H1 (cell line): ENCODE measurements at regions not wholly inside any gene's neighbourhood (a gene's known extent, or its start where the extent isn't known, plus 50 kb on each side); places are given as distances from the start of the nearest gene placed in this dataset.

Experiments used
- CTCF ChIA-PET: fragments of 300-600 bp; sonication (Branson Sonifier 250); formaldehyde crosslinking; loops from one replicate; lab custom pipeline; 2021; ENCODE audit not compliant: partially characterized antibody; lab: Charles Lee
- POLR2A ChIA-PET: fragments of 300-600 bp; sonication (Branson Sonifier 250); formaldehyde crosslinking; loops from one replicate; lab custom pipeline; 2021; ENCODE audit warnings: inconsistent platforms; ENCODE audit not compliant: partially characterized antibody; lab: Charles Lee
- DNase-seq, 2 experiments: peaks; one replicate each; pipeline versions ENCODE4 v3.0.0 to v3.0.0-alpha.2; 2010 to 2022; ENCODE audit warnings: low spot score in 2 of 2, low read depth in 1 of 2, mixed read lengths in 1 of 2
- FAIRE-seq: peaks from 2 replicates; lab custom pipeline; 2011; peaks lifted over from hg19 to GRCh38; lab: Jason Lieb, UNC
- H2AFZ ChIP-seq: 2 replicates; pipeline ENCODE4 v1.8.1; 2012; ENCODE audit warnings: low read length, inconsistent platforms
- H2AK5ac ChIP-seq: 2 replicates; pipeline ENCODE4 v1.6.1; 2013; ENCODE audit warnings: low read depth, low read length
- H2BK120ac ChIP-seq: replicated peaks from 2 replicates; pipeline ENCODE3; 2013; ENCODE audit warnings: low read depth, low read length, inconsistent platforms
- H2BK12ac ChIP-seq: 2 replicates; pipeline ENCODE4 v1.6.1; 2013; ENCODE audit warnings: low read depth, low read length
- H2BK15ac ChIP-seq: 2 replicates; pipeline ENCODE4 v1.6.1; 2013; ENCODE audit warnings: low read length
- H2BK20ac ChIP-seq: 2 replicates; pipeline ENCODE4 v1.6.1; 2013; ENCODE audit warnings: low read length
- H2BK5ac ChIP-seq: 2 replicates; pipeline ENCODE4 v1.6.1; 2013; ENCODE audit warnings: low read depth, low read length
- H3K14ac ChIP-seq: 2 replicates; pipeline ENCODE4 v1.6.1; 2013; ENCODE audit warnings: inconsistent platforms; ENCODE audit not compliant: insufficient read length
- H3K18ac ChIP-seq: 2 replicates; pipeline ENCODE4 v1.6.1; 2013; ENCODE audit warnings: low read length; ENCODE audit errors: extremely low read depth
- H3K23ac ChIP-seq: 2 replicates; pipeline ENCODE4 v1.6.1; 2013; ENCODE audit warnings: inconsistent platforms; ENCODE audit not compliant: insufficient read length
- H3K23me2 ChIP-seq: 2 replicates; pipeline ENCODE4 v1.6.1; 2013; ENCODE audit warnings: low read depth, low read length
- H3K27ac ChIP-seq: 2 replicates; pipeline ENCODE4 v1.6.1; 2011; ENCODE audit warnings: low read depth, low read length, inconsistent platforms
- H3K27me3 ChIP-seq, 4 experiments: replicated peaks in 1 of 4; 1 replicate in 1 of 4; 2 replicates in 3 of 4; pipeline versions ENCODE4 v1.6.1 to v1.8.1; 2011 to 2013; ENCODE audit warnings: low read length in 3 of 4, mild to moderate bottlenecking in 3 of 4, inconsistent platforms in 2 of 4, mixed read lengths in 2 of 4, moderate library complexity in 1 of 4; ENCODE audit not compliant: control insufficient read depth in 3 of 4, insufficient read depth in 3 of 4; ENCODE audit errors: extremely low read depth in 1 of 4
- H3K36me3 ChIP-seq, 4 experiments: 2 replicates each; pipeline versions ENCODE4 v1.6.1 to v1.8.1; 2011 to 2013; ENCODE audit warnings: mild to moderate bottlenecking in 4 of 4, low read length in 3 of 4, moderate library complexity in 2 of 4, control low read depth in 1 of 4, inconsistent platforms in 1 of 4; ENCODE audit not compliant: insufficient read depth in 4 of 4, control insufficient read depth in 2 of 4
- H3K4ac ChIP-seq: replicated peaks from 2 replicates; pipeline ENCODE3; 2013; ENCODE audit warnings: low read length, low read depth, mixed read lengths, inconsistent platforms; ENCODE audit not compliant: insufficient read length
- H3K4me1 ChIP-seq, 4 experiments: replicated peaks in 1 of 4; 1 replicate in 1 of 4; 2 replicates in 3 of 4; pipeline versions ENCODE4 v1.6.1 to v1.8.1; 2011 to 2013; ENCODE audit warnings: low read length in 3 of 4, inconsistent platforms in 2 of 4, mixed read lengths in 1 of 4; ENCODE audit not compliant: insufficient read depth in 4 of 4, control insufficient read depth in 3 of 4
- H3K4me2 ChIP-seq, 2 experiments: 2 replicates each; pipeline versions ENCODE4 v1.6.1 to v1.8.1; 2011 to 2013; ENCODE audit warnings: low read depth in 2 of 2, low read length in 2 of 2, control low read depth in 1 of 2, inconsistent platforms in 1 of 2, mild to moderate bottlenecking in 1 of 2; ENCODE audit not compliant: insufficient read depth in 1 of 2
- H3K4me3 ChIP-seq, 4 experiments: fragments of 200-600, 300-600 bp in 1 of 4; sonication (generic), shearing (Covaris generic), sonication (Bioruptor Twin) in 1 of 4; 2 replicates each; pipeline versions ENCODE4 v1.5.1 to v1.8.1; 2011 to 2016; ENCODE audit warnings: low read length in 4 of 4, low read depth in 3 of 4, control low read depth in 2 of 4, inconsistent platforms in 2 of 4, mild to moderate bottlenecking in 2 of 4, mixed read lengths in 1 of 4, moderate library complexity in 1 of 4; ENCODE audit not compliant: insufficient read depth in 2 of 4; ENCODE audit errors: extremely low read depth in 1 of 4
- H3K56ac ChIP-seq: replicated peaks from 2 replicates; pipeline ENCODE3; 2013; ENCODE audit warnings: low read depth, mild to moderate bottlenecking, mixed read lengths, low read length, inconsistent platforms; ENCODE audit not compliant: insufficient read length
- H3K79me1 ChIP-seq: 2 replicates; pipeline ENCODE4 v1.6.1; 2013; ENCODE audit warnings: low read depth, low read length, control low read depth
- H3K79me2 ChIP-seq, 2 experiments: 2 replicates each; pipeline versions ENCODE4 v1.6.1 to v1.8.1; 2012 to 2013; ENCODE audit warnings: low read length in 2 of 2, mild to moderate bottlenecking in 2 of 2, inconsistent platforms in 1 of 2; ENCODE audit not compliant: insufficient read depth in 2 of 2, control insufficient read depth in 1 of 2
- H3K9ac ChIP-seq, 4 experiments: replicated peaks in 1 of 4; 1 replicate in 1 of 4; 2 replicates in 3 of 4; pipeline versions ENCODE4 v1.6.1 to v1.8.1; 2011 to 2013; ENCODE audit warnings: low read depth in 3 of 4, low read length in 3 of 4, control low read depth in 2 of 4, mild to moderate bottlenecking in 2 of 4, moderate library complexity in 2 of 4, inconsistent platforms in 1 of 4; ENCODE audit errors: extremely low read depth in 1 of 4
- H3K9me3 ChIP-seq, 2 experiments: 2 replicates each; pipeline versions ENCODE4 v1.6.1 to v1.8.1; 2012 to 2013; ENCODE audit warnings: mild to moderate bottlenecking in 2 of 2, moderate library complexity in 2 of 2, control low read depth in 1 of 2, inconsistent platforms in 1 of 2, low read depth in 1 of 2, low read length in 1 of 2, mixed read lengths in 1 of 2; ENCODE audit not compliant: insufficient read depth in 2 of 2
- H4K20me1 ChIP-seq, 2 experiments: replicated peaks in 1 of 2; 2 replicates each; pipeline versions ENCODE3 to v1.8.1; 2011 to 2013; ENCODE audit warnings: inconsistent platforms in 2 of 2, low read length in 2 of 2, mild to moderate bottlenecking in 1 of 2; ENCODE audit not compliant: insufficient read depth in 2 of 2, control insufficient read depth in 1 of 2
- H4K5ac ChIP-seq: 2 replicates; pipeline ENCODE4 v1.6.1; 2013; ENCODE audit warnings: low read length, low read depth, mixed read lengths, inconsistent platforms; ENCODE audit not compliant: insufficient read length
- H4K8ac ChIP-seq: 2 replicates; pipeline ENCODE4 v1.8.0; 2013; ENCODE audit warnings: mild to moderate bottlenecking, moderate library complexity, low read length, inconsistent platforms; ENCODE audit not compliant: insufficient read depth; ENCODE audit errors: extremely low read depth
- H4K91ac ChIP-seq: replicated peaks from 2 replicates; pipeline ENCODE3; 2013; ENCODE audit warnings: low read length, mixed read lengths, inconsistent platforms; ENCODE audit not compliant: insufficient read length
- CBX5 ChIP-seq: fragments of 300-800, 300-1000 bp; sonication (generic); IDR thresholded peaks from 2 replicates; pipeline ENCODE4 v1.7.1; 2016; ENCODE audit warnings: antibody characterized with exemption, low read length, low read depth
- KDM4A ChIP-seq: IDR thresholded peaks from one replicate; pipeline ENCODE4 v1.7.1; 2012; ENCODE audit warnings: low read depth, mild to moderate bottlenecking, moderate library complexity, low read length, inconsistent platforms; ENCODE audit not compliant: severe bottlenecking
- SP2 ChIP-seq: IDR thresholded peaks from 2 replicates; pipeline ENCODE4 v1.6.1; 2012; ENCODE audit warnings: mild to moderate bottlenecking, low read length, inconsistent platforms
- WGBS, 2 experiments: shearing (Covaris generic) in 1 of 2; methylation state at CpG; one replicate each; pipeline versions ENCODE4 v1.1.6 to v1.1.7; 2013 to 2015; ENCODE audit warnings: low lambda C conversion rate in 2 of 2, mixed read lengths in 2 of 2, inconsistent platforms in 1 of 2, low coverage in 1 of 2, missing lambda C conversion rate in 1 of 2; ENCODE audit not compliant: insufficient replicate concordance in 2 of 2, insufficient coverage in 1 of 2, insufficient read length in 1 of 2; ENCODE audit errors: extremely low coverage in 1 of 2, missing lambda C conversion rate in 1 of 2; 5-methylcytosine and 5-hydroxymethylcytosine counted together

- ChIA-PET POLR2A (no interaction called here), CTCF (no interaction called here)
- Histone ChIP-seq H3K9ac (no peak overlapping the region), H3K4me1 (no peaks in the 10 kb centered on the region), H2AFZ (no peak overlapping the region), H2BK20ac (no peak overlapping the region), H3K79me2 (no peaks in the 10 kb centered on the region), H3K27ac (no peak overlapping the region), H3K4ac (no peak overlapping the region), H3K23ac (no peak overlapping the region), H4K5ac (no peak overlapping the region), H3K56ac (no peak overlapping the region), H3K27me3 (no peaks in the 10 kb centered on the region), H2BK120ac (no peak overlapping the region), H4K91ac (no peak overlapping the region), H2BK12ac (no peak overlapping the region), H2BK15ac (no peak overlapping the region), H3K4me3 (no peak overlapping the region), H4K8ac (no peak overlapping the region), H3K36me3 (no peaks in the 10 kb centered on the region), H3K18ac (no peak overlapping the region), H3K14ac (no peak overlapping the region), H2AK5ac (no peak overlapping the region), H2BK5ac (no peak overlapping the region), H3K9me3 (no peaks in the 10 kb centered on the region), H3K4me2 (no peak overlapping the region), H4K20me1 (no peaks in the 10 kb centered on the region), H3K23me2 (no peaks in the 10 kb centered on the region; the same call in 1 of the 2 replicates), H3K79me1 (no peaks in the 10 kb centered on the region)
- DNase-seq (no peak), FAIRE-seq (no peak)
- TF ChIP-seq KDM4A (no peak), CBX5 (no peak), SP2 (no peak)
- 83% methylated on average over 1 of the region's 1 CpG; no CpG with 5 or more reads in 1 of the 2 experiments for WGBS, 2 experiments
Observed at GRCh38 chr14:83096092-83096491, 1562.4 kb upstream of the SEL1L start.
